Panc1 (cell line): ENCODE measurements at regions not wholly inside any gene's neighbourhood (a gene's known extent, or its start where the extent isn't known, plus 50 kb on each side); places are given as distances from the start of the nearest gene placed in this dataset.

Experiments used
- ATAC-seq: fragments of 200-7000 bp; cut with Tn5 transposase; 2 replicates; pipeline ENCODE4 v1.9.1; 2020; ENCODE audit warnings: mild to moderate bottlenecking, moderate library complexity
- BruUV-seq: library from RNA; stranded (reverse); fragments of 400-500 nt; replicated peaks from 2 replicates; lab custom pipeline; 2021; lab: Mats Ljungman, UMichigan
- CTCF ChIA-PET: fragments of 300-600 bp; sonication (Branson Sonifier 250); formaldehyde crosslinking; loops from one replicate; lab custom pipeline; 2022; ENCODE audit warnings: antibody characterized with exemption; lab: Charles Lee
- POLR2A ChIA-PET: fragments of 300-600 bp; sonication (Branson Sonifier 250); formaldehyde crosslinking; loops from one replicate; lab custom pipeline; 2022; ENCODE audit warnings: antibody characterized with exemption; lab: Charles Lee
- DNase-seq: peaks from one replicate; pipeline ENCODE4 v3.0.0-alpha.2; 2010; ENCODE audit warnings: low read depth, low spot score
- H3K27ac ChIP-seq: 2 replicates; pipeline ENCODE4 v1.5.1; 2011; ENCODE audit warnings: mild to moderate bottlenecking, low read length, inconsistent platforms
- H3K27me3 ChIP-seq: fragments of 200-500 bp; sonication (Bioruptor generic); 2 replicates; pipeline ENCODE4 v1.6.0; 2014; ENCODE audit warnings: low read length, inconsistent platforms; ENCODE audit not compliant: control insufficient read depth, insufficient read depth
- H3K36me3 ChIP-seq: fragments of 200-500 bp; sonication (Bioruptor generic); 2 replicates; pipeline ENCODE4 v1.5.1; 2014; ENCODE audit warnings: inconsistent platforms, mild to moderate bottlenecking, low read length, moderate library complexity; ENCODE audit not compliant: control insufficient read depth, insufficient read depth
- H3K4me1 ChIP-seq: 2 replicates; pipeline ENCODE4 v1.5.1; 2011; ENCODE audit warnings: inconsistent platforms, mild to moderate bottlenecking, low read length, moderate library complexity; ENCODE audit not compliant: control insufficient read depth, insufficient read depth
- H3K4me3 ChIP-seq, 2 experiments: 2 replicates each; pipeline ENCODE4 v1.5.1; 2011 to 2012; ENCODE audit warnings: low read depth in 2 of 2, low read length in 2 of 2, mild to moderate bottlenecking in 2 of 2, inconsistent platforms in 1 of 2, moderate library complexity in 1 of 2
- H3K9me3 ChIP-seq: fragments of 200-500 bp; sonication (Bioruptor generic); 2 replicates; pipeline ENCODE4 v1.5.1; 2014; ENCODE audit warnings: low read depth, mild to moderate bottlenecking, inconsistent platforms, low read length, moderate library complexity; ENCODE audit not compliant: control insufficient read depth, insufficient read depth
- POLR2AphosphoS5 ChIP-seq: IDR thresholded peaks from 2 replicates; pipeline ENCODE4 v1.6.1; 2012; ENCODE audit warnings: mild to moderate bottlenecking, low read depth, low read length, moderate library complexity
- SIN3A ChIP-seq: IDR thresholded peaks from 2 replicates; pipeline ENCODE4 v1.6.1; 2012; ENCODE audit warnings: low read depth, mild to moderate bottlenecking, low read length, moderate library complexity, borderline replicate concordance; ENCODE audit not compliant: insufficient read depth
- TCF7L2 ChIP-seq: IDR thresholded peaks from 2 replicates; pipeline ENCODE4 v1.6.1; 2011; ENCODE audit warnings: mild to moderate bottlenecking, low read depth, low read length, inconsistent platforms
- in situ Hi-C: cut with HindIII; loops from 2 replicates; pipeline ENCODE4 v1.10.0; 2016; ENCODE audit warnings: low sequenced_read_pairs, low pct_unique_long_range_greater_than_20kb
- intact Hi-C: fragments of 100-400 bp; cut with micrococcal nuclease; formaldehyde crosslinking; loops from one replicate; pipeline ENCODE4 v1.10.0; 2022; ENCODE audit not compliant: unreplicated experiment
- TF ChIP-seq, protein P1 (sequence below), 2 experiments: IDR thresholded peaks; 2 replicates each; pipeline ENCODE4 v1.6.1; 2011 to 2012; ENCODE audit warnings: low read depth in 2 of 2, control low read depth in 1 of 2, low read length in 1 of 2, mild to moderate bottlenecking in 1 of 2, moderate library complexity in 1 of 2; ENCODE audit not compliant: insufficient read depth in 1 of 2
- TF ChIP-seq, protein P2 (sequence below): fragments of 450-650 bp; IDR thresholded peaks from 2 replicates; pipeline ENCODE4 v1.5.1; 2017; ENCODE audit warnings: mild to moderate bottlenecking

DNA sequence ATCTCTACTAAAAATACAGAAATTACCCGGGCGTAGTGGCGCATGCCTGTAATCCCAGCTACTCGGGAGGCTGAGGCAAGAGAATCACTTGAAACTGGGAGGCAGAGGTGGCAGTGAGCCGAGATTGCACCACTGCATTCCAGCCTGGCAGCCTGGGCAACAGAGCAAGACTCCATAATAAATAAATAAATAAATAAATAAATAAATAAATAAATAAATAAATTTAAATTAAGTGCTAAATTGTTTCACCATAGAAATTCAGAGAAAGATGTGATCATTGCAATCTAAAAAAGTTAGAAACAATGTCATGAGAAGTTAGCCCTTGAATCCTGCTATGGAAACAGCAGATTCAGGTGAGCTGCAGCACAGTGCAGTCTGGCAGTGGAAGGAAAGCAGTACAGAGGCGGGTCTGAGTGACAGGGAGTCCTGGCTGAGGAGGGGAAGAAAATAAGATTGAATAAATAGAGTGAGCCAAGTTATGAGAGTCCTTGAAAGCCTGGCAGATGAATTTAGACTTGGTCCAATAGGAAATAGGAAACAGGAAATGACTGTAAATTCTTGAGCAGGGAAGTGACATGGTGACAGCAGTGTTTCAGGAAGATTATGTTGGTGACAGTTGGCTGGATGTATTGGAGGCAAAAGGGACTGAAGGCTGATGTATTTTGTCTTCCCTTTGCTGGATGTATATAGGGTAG is 241.5 kb downstream of the GXYLT1 start:
- Histone ChIP-seq H3K9me3 (no peaks in the 10 kb centered on the region), H3K27me3 (no peaks in the 10 kb centered on the region), H3K4me1 (no peaks in the 10 kb centered on the region), H3K36me3 (no peaks in the 10 kb centered on the region), H3K4me3 (no peak overlapping the region), H3K27ac (no peak overlapping the region)
- ChIA-PET CTCF (no interaction called here), POLR2A (no interaction called here)
- TF ChIP-seq, protein P1, sequence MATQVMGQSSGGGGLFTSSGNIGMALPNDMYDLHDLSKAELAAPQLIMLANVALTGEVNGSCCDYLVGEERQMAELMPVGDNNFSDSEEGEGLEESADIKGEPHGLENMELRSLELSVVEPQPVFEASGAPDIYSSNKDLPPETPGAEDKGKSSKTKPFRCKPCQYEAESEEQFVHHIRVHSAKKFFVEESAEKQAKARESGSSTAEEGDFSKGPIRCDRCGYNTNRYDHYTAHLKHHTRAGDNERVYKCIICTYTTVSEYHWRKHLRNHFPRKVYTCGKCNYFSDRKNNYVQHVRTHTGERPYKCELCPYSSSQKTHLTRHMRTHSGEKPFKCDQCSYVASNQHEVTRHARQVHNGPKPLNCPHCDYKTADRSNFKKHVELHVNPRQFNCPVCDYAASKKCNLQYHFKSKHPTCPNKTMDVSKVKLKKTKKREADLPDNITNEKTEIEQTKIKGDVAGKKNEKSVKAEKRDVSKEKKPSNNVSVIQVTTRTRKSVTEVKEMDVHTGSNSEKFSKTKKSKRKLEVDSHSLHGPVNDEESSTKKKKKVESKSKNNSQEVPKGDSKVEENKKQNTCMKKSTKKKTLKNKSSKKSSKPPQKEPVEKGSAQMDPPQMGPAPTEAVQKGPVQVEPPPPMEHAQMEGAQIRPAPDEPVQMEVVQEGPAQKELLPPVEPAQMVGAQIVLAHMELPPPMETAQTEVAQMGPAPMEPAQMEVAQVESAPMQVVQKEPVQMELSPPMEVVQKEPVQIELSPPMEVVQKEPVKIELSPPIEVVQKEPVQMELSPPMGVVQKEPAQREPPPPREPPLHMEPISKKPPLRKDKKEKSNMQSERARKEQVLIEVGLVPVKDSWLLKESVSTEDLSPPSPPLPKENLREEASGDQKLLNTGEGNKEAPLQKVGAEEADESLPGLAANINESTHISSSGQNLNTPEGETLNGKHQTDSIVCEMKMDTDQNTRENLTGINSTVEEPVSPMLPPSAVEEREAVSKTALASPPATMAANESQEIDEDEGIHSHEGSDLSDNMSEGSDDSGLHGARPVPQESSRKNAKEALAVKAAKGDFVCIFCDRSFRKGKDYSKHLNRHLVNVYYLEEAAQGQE (IDR thresholded peaks at IDR 0.05; ENCODE audit: insufficient read depth in 1 of 2, low read depth in 2 of 2, low read length in 1 of 2): no peak
- TF ChIP-seq SIN3A (no peak), TCF7L2 (no peak), POLR2AphosphoS5 (no peak)
- TF ChIP-seq, protein P2, sequence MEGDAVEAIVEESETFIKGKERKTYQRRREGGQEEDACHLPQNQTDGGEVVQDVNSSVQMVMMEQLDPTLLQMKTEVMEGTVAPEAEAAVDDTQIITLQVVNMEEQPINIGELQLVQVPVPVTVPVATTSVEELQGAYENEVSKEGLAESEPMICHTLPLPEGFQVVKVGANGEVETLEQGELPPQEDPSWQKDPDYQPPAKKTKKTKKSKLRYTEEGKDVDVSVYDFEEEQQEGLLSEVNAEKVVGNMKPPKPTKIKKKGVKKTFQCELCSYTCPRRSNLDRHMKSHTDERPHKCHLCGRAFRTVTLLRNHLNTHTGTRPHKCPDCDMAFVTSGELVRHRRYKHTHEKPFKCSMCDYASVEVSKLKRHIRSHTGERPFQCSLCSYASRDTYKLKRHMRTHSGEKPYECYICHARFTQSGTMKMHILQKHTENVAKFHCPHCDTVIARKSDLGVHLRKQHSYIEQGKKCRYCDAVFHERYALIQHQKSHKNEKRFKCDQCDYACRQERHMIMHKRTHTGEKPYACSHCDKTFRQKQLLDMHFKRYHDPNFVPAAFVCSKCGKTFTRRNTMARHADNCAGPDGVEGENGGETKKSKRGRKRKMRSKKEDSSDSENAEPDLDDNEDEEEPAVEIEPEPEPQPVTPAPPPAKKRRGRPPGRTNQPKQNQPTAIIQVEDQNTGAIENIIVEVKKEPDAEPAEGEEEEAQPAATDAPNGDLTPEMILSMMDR: no peak
- in situ Hi-C loops: no loop called here
- ATAC-seq (no peak), DNase-seq (no peak)
- BruUV-seq: no TSS peak
- intact Hi-C loops: no loop called here

DNA sequence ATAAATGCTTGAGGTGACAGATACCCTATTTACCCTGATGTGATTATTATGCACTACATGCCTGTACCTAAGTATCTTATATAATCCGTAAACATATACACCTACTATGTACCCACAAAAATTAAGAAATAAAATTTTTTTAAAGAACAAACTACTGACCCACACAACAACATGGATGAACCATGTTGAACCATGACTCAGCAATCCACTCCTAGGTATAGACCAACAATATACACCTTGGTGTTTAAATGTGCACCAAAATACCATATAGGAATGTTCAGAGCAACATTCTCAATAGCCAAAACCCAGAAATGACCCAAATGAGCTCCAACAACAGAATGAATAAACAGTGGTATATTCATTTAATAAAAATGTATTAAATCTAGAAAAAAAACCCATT is 245.1 kb downstream of the GXYLT1 start:
- no peaks in the 10 kb centered on the region for H3K9me3 ChIP-seq
- no peaks in the 10 kb centered on the region for H3K36me3 ChIP-seq
- no peaks in the 10 kb centered on the region for H3K4me1 ChIP-seq
- intact Hi-C loops (no loop called here), in situ Hi-C loops (no loop called here)
- H3K4me3 ChIP-seq: no peak overlapping the region
- H3K27me3 ChIP-seq: no peaks in the 10 kb centered on the region
- ATAC-seq (no peak), DNase-seq (no peak)
- POLR2A ChIA-PET: no interaction called here
- CTCF ChIA-PET: no interaction called here
- H3K27ac ChIP-seq: no peak overlapping the region
- BruUV-seq: no TSS peak
- TF ChIP-seq SIN3A: no peak
- no peak for TF ChIP-seq TCF7L2
- TF ChIP-seq, protein P2: no peak
- no peak for TF ChIP-seq POLR2AphosphoS5
- TF ChIP-seq, protein P1 (IDR thresholded peaks at IDR 0.05; ENCODE audit: insufficient read depth in 1 of 2, low read depth in 2 of 2, low read length in 1 of 2): no peak
